Breast epithelium (tissue), 3 donors: ENCODE measurements at regions not wholly inside any gene's neighbourhood (a gene's known extent, or its start where the extent isn't known, plus 50 kb on each side); places are given as distances from the start of the nearest gene placed in this dataset.

Source experiments
- CTCF ChIP-seq, 3 donors: fragments of 450-650 bp; IDR thresholded peaks; one replicate each; pipeline ENCODE4 v1.5.1; 2016 to 2017; ENCODE audit warnings: antibody characterized with exemption in 3 of 3, mild to moderate bottlenecking in 3 of 3, moderate library complexity in 3 of 3
- POLR2A ChIP-seq: fragments of 450-650 bp; IDR thresholded peaks from one replicate; pipeline ENCODE4 v1.6.1; 2016; ENCODE audit warnings: antibody characterized with exemption, mild to moderate bottlenecking, moderate library complexity

GRCh38 chr7:110347081-110347480, 743.8 kb upstream of the LRRN3 start:
- TF ChIP-seq CTCF (IDR thresholded peaks at IDR 0.05) = no peak
- TF ChIP-seq POLR2A = no peak
